Fibroblast of lung (primary cell): ENCODE measurements at regions not wholly inside any gene's neighbourhood (a gene's known extent, or its start where the extent isn't known, plus 50 kb on each side); places are given as distances from the start of the nearest gene placed in this dataset.
A peak's percentile ranks its signal among the peaks of the same experiment; 100 is the strongest.

Source experiments
- DNase-seq, 2 donors: peaks; one replicate each; pipeline versions ENCODE4 v3.0.0 to v3.0.0-alpha.2; 2010; ENCODE audit warnings: low read depth in 2 of 2
- H2AFZ ChIP-seq: 2 replicates; pipeline ENCODE4 v1.5.1; 2012; ENCODE audit warnings: low read length, control low read depth, inconsistent platforms
- H3K27ac ChIP-seq: 2 replicates; pipeline ENCODE4 v1.5.1; 2011; ENCODE audit warnings: low read length, control low read depth; ENCODE audit not compliant: insufficient read depth
- H3K27me3 ChIP-seq: 2 replicates; pipeline ENCODE4 v1.5.1; 2011; ENCODE audit warnings: mild to moderate bottlenecking, low read length; ENCODE audit not compliant: control insufficient read depth, insufficient read depth
- H3K36me3 ChIP-seq: 2 replicates; pipeline ENCODE4 v1.5.1; 2011; ENCODE audit warnings: low read length; ENCODE audit not compliant: control insufficient read depth, insufficient read depth
- H3K4me1 ChIP-seq: 2 replicates; pipeline ENCODE4 v1.5.1; 2011; ENCODE audit warnings: low read length; ENCODE audit not compliant: control insufficient read depth, insufficient read depth; ENCODE audit errors: extremely low read depth
- H3K4me2 ChIP-seq: 2 replicates; pipeline ENCODE4 v1.5.1; 2011; ENCODE audit warnings: low read length, control low read depth; ENCODE audit not compliant: insufficient read depth; ENCODE audit errors: extremely low read depth
- H3K4me3 ChIP-seq, 4 experiments: fragments of 200-600 bp in 1 of 4; sonication (generic) in 1 of 4; replicated peaks in 1 of 4; 2 replicates each; pipeline ENCODE4 v1.5.1; 2011 to 2016; ENCODE audit warnings: low read length in 4 of 4, low read depth in 3 of 4, mild to moderate bottlenecking in 3 of 4, control low read depth in 2 of 4, inconsistent platforms in 1 of 4, mixed read lengths in 1 of 4; ENCODE audit not compliant: insufficient read depth in 1 of 4; ENCODE audit errors: control extremely low read depth in 1 of 4
- H3K79me2 ChIP-seq: 2 replicates; pipeline ENCODE4 v1.5.1; 2012; ENCODE audit warnings: mild to moderate bottlenecking, low read length, inconsistent platforms; ENCODE audit not compliant: control insufficient read depth, insufficient read depth
- H3K9ac ChIP-seq: 2 replicates; pipeline ENCODE4 v1.5.1; 2011; ENCODE audit warnings: mild to moderate bottlenecking, low read length, control low read depth; ENCODE audit not compliant: insufficient read depth
- H3K9me3 ChIP-seq: 2 replicates; pipeline ENCODE4 v1.5.1; 2012; ENCODE audit warnings: low read depth, low read length; ENCODE audit not compliant: control insufficient read depth, insufficient read depth
- H4K20me1 ChIP-seq: 2 replicates; pipeline ENCODE4 v1.5.1; 2011; ENCODE audit warnings: low read length; ENCODE audit not compliant: control insufficient read depth, insufficient read depth; ENCODE audit errors: extremely low read depth
- EZH2 ChIP-seq: IDR thresholded peaks from 2 replicates; pipeline ENCODE4 v1.5.1; 2012; ENCODE audit warnings: low read length, control low read depth, mild to moderate bottlenecking; ENCODE audit errors: missing control alignments
- TF ChIP-seq, protein P1 (sequence below), 2 donors: IDR thresholded peaks in 1 of 2; conservative IDR thresholded peaks in 1 of 2; 1 replicate in 1 of 2; 2 replicates in 1 of 2; pipeline ENCODE4 v1.5.1; 2011 to 2012; ENCODE audit warnings: low read length in 2 of 2, control low read depth in 1 of 2, inconsistent platforms in 1 of 2, low read depth in 1 of 2, mild to moderate bottlenecking in 1 of 2

DNA sequence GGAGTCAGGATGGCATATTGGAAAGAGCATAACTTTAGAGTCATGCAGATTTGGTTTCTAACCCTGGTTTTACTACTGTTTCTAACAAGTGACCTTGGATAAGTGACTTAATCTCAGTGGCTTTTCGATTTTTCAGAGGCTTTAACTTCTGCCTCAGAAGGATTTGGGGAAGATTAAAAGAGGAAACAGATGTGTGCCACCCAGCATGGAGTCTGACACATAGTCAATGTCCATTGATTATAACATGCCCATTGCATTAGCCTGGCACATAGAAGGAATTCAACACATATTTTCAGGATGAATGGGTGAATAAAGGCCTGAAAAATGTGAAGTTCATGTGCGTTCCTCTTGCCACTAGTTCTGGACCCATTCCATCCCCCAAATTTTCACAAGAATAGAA lies 438.2 kb downstream of the EPHA4 start:
- peak in 1 of 2 donors; percentile 7 for DNase-seq
- Histone ChIP-seq H3K4me2 (no peak overlapping the region), H3K4me3 (no peak overlapping the region), H3K9ac (no peak overlapping the region), H3K27me3 (no peaks in the 10 kb centered on the region), H3K79me2 (no peaks in the 10 kb centered on the region), H3K4me1 (no peaks in the 10 kb centered on the region), H3K36me3 (no peaks in the 10 kb centered on the region), H3K27ac (no peak overlapping the region), H2AFZ (no peak overlapping the region), H4K20me1 (no peaks in the 10 kb centered on the region), H3K9me3 (no peaks in the 10 kb centered on the region)
- TF ChIP-seq EZH2 = no peak
- TF ChIP-seq, protein P1, sequence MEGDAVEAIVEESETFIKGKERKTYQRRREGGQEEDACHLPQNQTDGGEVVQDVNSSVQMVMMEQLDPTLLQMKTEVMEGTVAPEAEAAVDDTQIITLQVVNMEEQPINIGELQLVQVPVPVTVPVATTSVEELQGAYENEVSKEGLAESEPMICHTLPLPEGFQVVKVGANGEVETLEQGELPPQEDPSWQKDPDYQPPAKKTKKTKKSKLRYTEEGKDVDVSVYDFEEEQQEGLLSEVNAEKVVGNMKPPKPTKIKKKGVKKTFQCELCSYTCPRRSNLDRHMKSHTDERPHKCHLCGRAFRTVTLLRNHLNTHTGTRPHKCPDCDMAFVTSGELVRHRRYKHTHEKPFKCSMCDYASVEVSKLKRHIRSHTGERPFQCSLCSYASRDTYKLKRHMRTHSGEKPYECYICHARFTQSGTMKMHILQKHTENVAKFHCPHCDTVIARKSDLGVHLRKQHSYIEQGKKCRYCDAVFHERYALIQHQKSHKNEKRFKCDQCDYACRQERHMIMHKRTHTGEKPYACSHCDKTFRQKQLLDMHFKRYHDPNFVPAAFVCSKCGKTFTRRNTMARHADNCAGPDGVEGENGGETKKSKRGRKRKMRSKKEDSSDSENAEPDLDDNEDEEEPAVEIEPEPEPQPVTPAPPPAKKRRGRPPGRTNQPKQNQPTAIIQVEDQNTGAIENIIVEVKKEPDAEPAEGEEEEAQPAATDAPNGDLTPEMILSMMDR (conservative IDR thresholded peaks at IDR 0.05 in 1 of 2, IDR thresholded peaks at IDR 0.05 in 1 of 2; ENCODE audit: low read depth in 1 of 2, low read length in 2 of 2) = no peak

DNA sequence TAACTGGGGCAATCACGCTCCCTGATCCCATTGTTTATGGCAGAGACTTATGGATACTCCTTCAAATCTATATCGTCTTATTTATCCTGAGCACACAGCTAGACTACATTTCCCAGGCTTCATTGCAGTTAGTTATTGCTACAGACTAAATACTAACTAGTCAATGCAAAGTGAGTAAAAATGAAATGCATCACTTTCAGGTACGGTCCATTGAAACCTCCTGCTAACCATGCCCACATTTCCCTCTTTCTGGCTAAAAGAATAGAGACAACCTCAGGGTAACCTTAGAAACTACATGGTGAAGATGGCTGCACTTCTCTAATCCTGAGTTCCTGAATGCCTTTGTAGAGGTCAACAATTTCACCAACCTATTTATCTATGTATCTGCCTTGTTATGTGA lies 437.4 kb downstream of the EPHA4 start:
- Histone ChIP-seq H3K27ac (no peak overlapping the region), H3K4me3 (no peak overlapping the region), H3K9me3 (no peaks in the 10 kb centered on the region), H3K27me3 (no peaks in the 10 kb centered on the region), H3K4me2 (no peak overlapping the region), H3K4me1 (no peaks in the 10 kb centered on the region), H2AFZ (no peak overlapping the region), H3K79me2 (no peaks in the 10 kb centered on the region), H3K9ac (no peak overlapping the region), H3K36me3 (no peaks in the 10 kb centered on the region), H4K20me1 (no peaks in the 10 kb centered on the region)
- DNase-seq = no peak
- TF ChIP-seq, protein P1 (conservative IDR thresholded peaks at IDR 0.05 in 1 of 2, IDR thresholded peaks at IDR 0.05 in 1 of 2; ENCODE audit: low read depth in 1 of 2, low read length in 2 of 2) = no peak
- TF ChIP-seq EZH2 = no peak

DNA sequence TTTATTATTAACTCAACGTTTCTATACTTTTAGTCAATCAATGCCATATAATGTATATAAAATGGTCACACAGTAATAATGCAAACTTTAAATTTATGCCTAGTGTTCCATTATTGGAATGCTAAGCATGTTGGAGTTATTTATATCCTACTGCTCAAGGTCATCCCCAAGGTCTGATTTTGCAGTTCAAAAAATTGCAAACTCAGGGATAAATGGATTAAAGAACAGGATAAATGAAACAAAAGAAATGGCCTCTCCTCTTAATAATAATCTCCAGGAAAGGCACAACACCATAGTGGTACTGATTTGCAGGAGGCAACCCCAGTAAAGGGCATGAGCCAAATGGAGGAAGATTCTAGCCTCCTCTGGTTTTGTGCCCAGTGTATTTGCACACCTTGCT lies 436.4 kb downstream of the EPHA4 start:
- Histone ChIP-seq H2AFZ (no peak overlapping the region), H3K27me3 (no peaks in the 10 kb centered on the region), H3K36me3 (no peaks in the 10 kb centered on the region), H3K4me3 (no peak overlapping the region), H3K79me2 (no peaks in the 10 kb centered on the region), H3K4me2 (no peak overlapping the region), H3K4me1 (no peaks in the 10 kb centered on the region), H3K9me3 (no peaks in the 10 kb centered on the region), H3K9ac (no peak overlapping the region), H3K27ac (no peak overlapping the region), H4K20me1 (no peaks in the 10 kb centered on the region)
- DNase-seq = no peak
- TF ChIP-seq EZH2 = no peak
- TF ChIP-seq, protein P1 (conservative IDR thresholded peaks at IDR 0.05 in 1 of 2, IDR thresholded peaks at IDR 0.05 in 1 of 2; ENCODE audit: low read depth in 1 of 2, low read length in 2 of 2) = no peak
